ENCODE measurements at regions not wholly inside any gene's neighbourhood (a gene's known extent, or its start where the extent isn't known, plus 50 kb on each side); places are given as distances from the start of the nearest gene placed in this dataset.

DNA sequence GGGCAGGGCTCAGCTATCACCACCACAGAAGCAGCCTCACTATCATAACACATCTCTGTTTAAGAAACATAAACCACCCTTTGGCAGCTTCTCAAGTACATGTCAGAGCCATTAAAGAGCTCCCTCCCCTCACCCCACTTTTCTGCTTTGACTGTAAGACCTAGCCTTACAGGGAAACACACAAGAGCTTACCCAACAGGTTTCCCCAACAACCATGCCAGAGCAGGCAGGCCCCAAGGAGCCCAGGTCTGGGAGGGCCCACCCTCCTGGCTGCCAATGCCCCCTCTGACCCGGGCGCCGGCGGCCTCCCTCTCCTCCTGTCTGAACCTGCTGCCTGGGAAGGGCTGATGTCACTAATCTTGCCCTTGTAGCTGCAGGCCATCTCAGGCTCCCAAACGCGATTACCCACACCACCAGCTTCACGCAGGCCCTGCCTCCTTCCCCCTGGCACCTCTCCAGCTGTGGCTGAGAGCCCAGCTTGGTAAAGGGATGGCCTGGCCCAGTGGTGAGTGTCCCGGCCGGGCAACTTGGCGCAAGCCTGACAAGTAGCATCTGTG is 402.0 kb downstream of the MAFB start:
- TF ChIP-seq, protein P1, sequence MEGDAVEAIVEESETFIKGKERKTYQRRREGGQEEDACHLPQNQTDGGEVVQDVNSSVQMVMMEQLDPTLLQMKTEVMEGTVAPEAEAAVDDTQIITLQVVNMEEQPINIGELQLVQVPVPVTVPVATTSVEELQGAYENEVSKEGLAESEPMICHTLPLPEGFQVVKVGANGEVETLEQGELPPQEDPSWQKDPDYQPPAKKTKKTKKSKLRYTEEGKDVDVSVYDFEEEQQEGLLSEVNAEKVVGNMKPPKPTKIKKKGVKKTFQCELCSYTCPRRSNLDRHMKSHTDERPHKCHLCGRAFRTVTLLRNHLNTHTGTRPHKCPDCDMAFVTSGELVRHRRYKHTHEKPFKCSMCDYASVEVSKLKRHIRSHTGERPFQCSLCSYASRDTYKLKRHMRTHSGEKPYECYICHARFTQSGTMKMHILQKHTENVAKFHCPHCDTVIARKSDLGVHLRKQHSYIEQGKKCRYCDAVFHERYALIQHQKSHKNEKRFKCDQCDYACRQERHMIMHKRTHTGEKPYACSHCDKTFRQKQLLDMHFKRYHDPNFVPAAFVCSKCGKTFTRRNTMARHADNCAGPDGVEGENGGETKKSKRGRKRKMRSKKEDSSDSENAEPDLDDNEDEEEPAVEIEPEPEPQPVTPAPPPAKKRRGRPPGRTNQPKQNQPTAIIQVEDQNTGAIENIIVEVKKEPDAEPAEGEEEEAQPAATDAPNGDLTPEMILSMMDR (conservative IDR thresholded peaks at IDR 0.05 in 1 of 2, IDR thresholded peaks at IDR 0.05 in 1 of 2; ENCODE audit: extremely low read depth in 1 of 2, insufficient read depth in 1 of 2, low read depth in 1 of 2, low read length in 2 of 2) = no peak
- no peak for TF ChIP-seq EZH2 (IDR thresholded peaks at IDR 0.05; ENCODE audit: borderline replicate concordance, low read length)
